ENCODE measurements at regions not wholly inside any gene's neighbourhood (a gene's known extent, or its start where the extent isn't known, plus 50 kb on each side); places are given as distances from the start of the nearest gene placed in this dataset.

DNA sequence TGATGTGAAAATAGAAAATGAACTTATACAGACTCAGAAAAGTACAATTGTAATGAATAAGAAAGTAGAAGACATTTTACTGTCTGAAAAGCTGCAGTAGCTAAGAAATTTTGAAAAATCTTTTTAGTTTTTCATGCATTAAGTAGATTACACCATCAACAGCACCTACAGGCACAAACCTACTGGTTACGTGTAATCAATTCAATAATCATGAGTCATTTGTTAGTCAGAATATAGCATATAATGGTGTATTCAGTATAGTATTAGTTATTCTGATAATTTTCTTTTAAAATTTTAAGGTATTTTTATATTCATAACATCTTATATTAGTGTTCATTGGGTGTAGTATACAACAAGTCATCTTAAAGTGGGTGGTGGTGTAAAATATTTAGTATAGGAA lies 550.5 kb upstream of the GBE1 start:
- POLR2A ChIA-PET: no interaction called here
- ATAC-seq: no peak
- no peak overlapping the region for H3K4me3 Mint-ChIP-seq
- H3K4me1 Mint-ChIP-seq (ENCODE audit: low read depth): no peaks in the 10 kb centered on the region
- no peak for DNase-seq
- peaks cover 16% of the 10 kb centered on the region for H3K9me3 Mint-ChIP-seq (ENCODE audit: insufficient read depth)
- H3K36me3 Mint-ChIP-seq (ENCODE audit: low read depth): no peaks in the 10 kb centered on the region
- CTCF ChIA-PET: no interaction called here
- H3K27me3 Mint-ChIP-seq (ENCODE audit: low read depth): no peaks in the 10 kb centered on the region
- no peak overlapping the region for H3K27ac Mint-ChIP-seq

DNA sequence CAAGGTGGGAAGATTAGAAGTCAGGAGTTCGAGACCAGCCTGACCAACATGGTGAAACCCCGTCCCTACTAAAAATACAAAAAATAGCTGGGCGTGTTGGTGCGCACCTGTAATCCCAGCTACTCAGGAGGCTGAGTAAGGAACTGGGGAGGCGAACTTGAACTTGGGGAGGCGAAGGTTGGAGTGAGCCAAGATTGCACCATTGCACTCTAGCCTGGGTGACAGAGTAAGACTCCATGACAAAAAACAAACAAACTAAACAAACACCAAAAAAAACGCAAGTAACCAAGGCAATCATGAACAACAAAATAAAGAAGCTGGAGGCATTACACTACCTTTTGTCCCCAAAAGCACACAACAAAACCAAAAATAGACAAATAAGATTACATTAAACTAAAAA lies 547.3 kb upstream of the GBE1 start:
- Mint-ChIP-seq H3K27me3 (ENCODE audit: low read depth) (no peaks in the 10 kb centered on the region), H3K36me3 (ENCODE audit: low read depth) (no peaks in the 10 kb centered on the region), H3K27ac (no peak overlapping the region), H3K4me3 (no peak overlapping the region), H3K9me3 (ENCODE audit: insufficient read depth) (peaks cover 12% of the 10 kb centered on the region), H3K4me1 (ENCODE audit: low read depth) (no peaks in the 10 kb centered on the region)
- ChIA-PET CTCF (no interaction called here), POLR2A (no interaction called here)
- ATAC-seq: no peak
- DNase-seq: no peak

DNA sequence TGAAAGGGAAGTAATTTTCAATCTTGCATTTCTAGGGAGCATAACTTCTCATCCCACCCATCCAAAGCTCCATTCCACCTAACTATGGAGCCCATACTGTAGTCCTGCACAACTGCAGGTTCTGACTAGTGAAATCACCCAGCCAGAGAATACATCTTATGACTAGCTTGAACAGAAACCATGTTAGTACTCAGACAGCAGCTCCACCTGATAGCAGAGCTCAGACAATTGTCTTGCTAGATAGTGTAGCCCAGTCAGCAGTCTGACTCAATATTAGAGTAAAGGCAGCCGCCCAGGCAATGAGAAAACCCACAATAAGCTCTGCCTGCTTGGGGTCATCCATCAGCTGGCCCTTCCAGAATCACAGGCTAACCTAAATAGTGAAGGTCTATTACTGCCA lies 544.7 kb upstream of the GBE1 start:
- ChIA-PET CTCF (no interaction called here), POLR2A (no interaction called here)
- no peaks in the 10 kb centered on the region for H3K36me3 Mint-ChIP-seq (ENCODE audit: low read depth)
- H3K4me1 Mint-ChIP-seq (ENCODE audit: low read depth): no peaks in the 10 kb centered on the region
- peaks cover 4% of the 10 kb centered on the region for H3K9me3 Mint-ChIP-seq (ENCODE audit: insufficient read depth)
- ATAC-seq (no peak), DNase-seq (no peak)
- no peak overlapping the region for H3K4me3 Mint-ChIP-seq
- no peaks in the 10 kb centered on the region for H3K27me3 Mint-ChIP-seq (ENCODE audit: low read depth)
- H3K27ac Mint-ChIP-seq: no peak overlapping the region

DNA sequence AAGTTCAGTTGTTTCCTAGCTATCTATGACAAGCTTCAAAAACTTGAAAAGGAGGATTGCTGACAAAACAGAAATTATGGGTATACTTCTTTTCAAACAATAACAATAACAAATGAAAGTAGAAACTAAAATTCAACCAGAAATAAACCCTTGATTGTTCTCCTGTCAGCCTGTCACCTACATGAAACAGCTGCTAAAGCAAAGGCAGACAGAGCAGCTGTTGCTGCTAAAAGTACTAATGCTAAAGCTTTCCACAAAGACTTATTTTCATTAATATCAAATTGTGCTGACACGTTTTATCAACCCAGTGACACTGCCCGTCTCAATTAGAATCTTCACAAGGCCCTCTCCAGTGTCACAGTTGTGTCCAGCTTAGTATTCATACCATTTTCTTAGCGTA lies 533.2 kb upstream of the GBE1 start:
- Mint-ChIP-seq H3K27me3 (ENCODE audit: low read depth) (no peaks in the 10 kb centered on the region), H3K4me3 (no peak overlapping the region)
- POLR2A ChIA-PET: no interaction called here

DNA sequence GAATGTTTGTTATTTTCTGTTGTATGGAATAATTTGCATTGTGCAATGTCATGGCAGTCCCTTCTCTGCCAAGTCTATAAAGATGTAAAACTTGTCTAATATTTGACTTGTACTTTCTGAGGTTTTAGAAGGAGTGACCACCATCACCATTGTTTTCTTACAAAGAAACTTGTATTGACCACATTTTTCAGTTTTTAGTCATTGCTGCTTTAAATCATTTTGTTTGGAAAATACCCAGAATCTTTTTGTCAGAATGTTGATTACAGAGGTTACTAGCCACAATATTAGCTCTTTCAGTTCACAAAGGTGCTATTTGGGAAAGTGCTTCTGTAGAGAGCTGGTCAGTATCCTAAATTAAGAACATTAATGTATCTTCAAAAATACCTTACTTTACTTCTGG lies 532.4 kb upstream of the GBE1 start:
- no peak overlapping the region for H3K4me3 Mint-ChIP-seq
- H3K4me1 Mint-ChIP-seq (ENCODE audit: low read depth): no peaks in the 10 kb centered on the region

More for the DNA sequence above, 533.2 kb upstream of the GBE1 start:
- CTCF ChIA-PET: no interaction called here
- Mint-ChIP-seq H3K27ac (no peak overlapping the region), H3K36me3 (ENCODE audit: low read depth) (no peaks in the 10 kb centered on the region), H3K9me3 (ENCODE audit: insufficient read depth) (peaks cover 4% of the 10 kb centered on the region), H3K4me1 (ENCODE audit: low read depth) (no peaks in the 10 kb centered on the region)
- DNase-seq (no peak), ATAC-seq (no peak)

DNA sequence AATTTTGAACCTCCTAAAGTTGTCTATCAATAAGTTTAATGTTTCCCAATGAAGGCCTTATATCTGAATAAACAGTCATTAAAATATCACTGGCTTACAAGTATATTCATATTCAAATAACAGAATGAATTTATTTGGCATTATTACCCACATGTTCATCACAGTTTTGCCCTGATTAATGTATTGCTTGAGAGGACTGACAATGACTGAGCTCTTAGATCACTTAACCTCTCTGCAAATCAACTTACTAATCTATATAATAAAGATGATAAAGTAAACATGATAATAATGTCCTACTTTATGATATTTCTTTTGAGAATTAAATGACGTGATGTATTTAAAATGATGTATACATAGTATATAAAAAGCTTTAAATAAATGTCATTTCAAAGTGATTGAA lies 532.0 kb upstream of the GBE1 start:
- Mint-ChIP-seq H3K27me3 (ENCODE audit: low read depth) (no peaks in the 10 kb centered on the region), H3K36me3 (ENCODE audit: low read depth) (no peaks in the 10 kb centered on the region), H3K9me3 (ENCODE audit: insufficient read depth) (peaks cover 4% of the 10 kb centered on the region), H3K4me3 (no peak overlapping the region), H3K4me1 (ENCODE audit: low read depth) (no peaks in the 10 kb centered on the region), H3K27ac (no peak overlapping the region)
- DNase-seq (no peak), ATAC-seq (no peak)
- POLR2A ChIA-PET: no interaction called here
- CTCF ChIA-PET: no interaction called here

More for the DNA sequence above, 532.4 kb upstream of the GBE1 start:
- Mint-ChIP-seq H3K36me3 (ENCODE audit: low read depth) (no peaks in the 10 kb centered on the region), H3K9me3 (ENCODE audit: insufficient read depth) (peaks cover 4% of the 10 kb centered on the region), H3K27me3 (ENCODE audit: low read depth) (no peaks in the 10 kb centered on the region), H3K27ac (no peak overlapping the region)
- DNase-seq (no peak), ATAC-seq (no peak)
- CTCF ChIA-PET: no interaction called here
- POLR2A ChIA-PET: no interaction called here

DNA sequence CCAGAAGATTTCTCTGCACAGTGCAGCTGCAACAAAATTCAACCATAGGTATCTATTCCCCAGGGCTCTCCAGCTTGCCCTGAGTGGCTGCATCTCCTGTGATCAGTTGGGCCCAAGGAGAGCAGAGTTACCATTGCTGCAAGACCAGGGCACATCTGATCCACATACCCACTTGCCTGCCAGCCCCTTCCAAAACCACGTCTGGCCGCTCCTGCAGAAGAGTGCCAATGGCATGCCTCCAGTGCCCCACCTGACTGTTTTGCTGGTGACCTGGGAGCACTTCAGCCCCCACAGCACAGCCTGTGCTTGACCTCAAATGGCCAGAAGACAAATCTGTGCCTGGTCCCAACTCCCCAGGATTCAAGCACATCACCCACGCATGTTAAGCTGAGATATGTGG lies 526.1 kb upstream of the GBE1 start:
- Mint-ChIP-seq H3K27me3 (ENCODE audit: low read depth) (no peaks in the 10 kb centered on the region), H3K36me3 (ENCODE audit: low read depth) (no peaks in the 10 kb centered on the region), H3K4me3 (no peak overlapping the region), H3K9me3 (ENCODE audit: insufficient read depth) (peaks cover 4% of the 10 kb centered on the region), H3K27ac (no peak overlapping the region), H3K4me1 (ENCODE audit: low read depth) (no peaks in the 10 kb centered on the region)
- DNase-seq: no peak
- no peak for ATAC-seq
- CTCF ChIA-PET: no interaction called here
- POLR2A ChIA-PET: no interaction called here

DNA sequence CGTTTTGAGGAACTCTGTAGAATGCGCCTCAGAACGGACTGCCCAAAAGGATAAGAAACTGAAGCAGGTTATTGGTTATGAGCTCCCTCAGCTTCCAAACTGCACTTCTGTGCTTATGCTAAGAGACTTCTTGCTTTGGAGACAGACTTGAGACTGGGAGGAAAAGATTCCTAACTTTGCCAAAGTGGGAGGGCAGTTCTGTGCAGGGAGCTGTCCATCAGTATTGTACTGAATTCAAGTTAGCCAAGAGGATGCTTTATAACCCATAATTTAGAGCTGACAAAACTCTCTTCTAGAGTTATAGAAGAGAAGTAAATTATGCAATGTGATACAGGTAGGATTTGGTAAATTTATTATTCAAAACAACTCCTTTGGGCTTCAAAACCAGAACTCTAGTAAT lies 519.8 kb upstream of the GBE1 start:
- Mint-ChIP-seq H3K9me3 (ENCODE audit: insufficient read depth) (no peaks in the 10 kb centered on the region), H3K27me3 (ENCODE audit: low read depth) (no peaks in the 10 kb centered on the region), H3K36me3 (ENCODE audit: low read depth) (no peaks in the 10 kb centered on the region), H3K27ac (no peak overlapping the region), H3K4me3 (no peak overlapping the region), H3K4me1 (ENCODE audit: low read depth) (no peaks in the 10 kb centered on the region)
- no peak for ATAC-seq
- DNase-seq: no peak
- POLR2A ChIA-PET: no interaction called here
- CTCF ChIA-PET: no interaction called here

DNA sequence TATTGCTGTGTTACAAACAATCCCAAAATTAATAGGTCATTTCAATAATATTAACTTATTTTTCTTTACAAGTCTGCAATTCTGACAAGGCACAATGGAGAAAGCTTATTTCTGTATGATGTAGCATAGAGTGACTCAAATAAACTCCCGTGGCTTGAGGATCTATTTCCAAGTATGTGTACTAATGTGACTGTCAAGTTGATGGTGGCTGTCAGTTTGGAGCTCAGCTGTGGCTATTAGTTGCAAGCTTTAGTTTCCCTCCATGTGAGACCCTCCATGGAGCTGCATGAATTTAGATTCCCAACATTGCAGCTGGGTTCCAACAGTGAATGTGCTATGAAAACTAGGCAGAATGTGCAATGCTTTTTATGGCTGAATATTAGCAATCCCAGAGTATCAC lies 515.5 kb upstream of the GBE1 start:
- H3K4me3 Mint-ChIP-seq: no peak overlapping the region
- DNase-seq (no peak), ATAC-seq (no peak)
- no peaks in the 10 kb centered on the region for H3K27me3 Mint-ChIP-seq (ENCODE audit: low read depth)
- H3K27ac Mint-ChIP-seq: no peak overlapping the region
- no peaks in the 10 kb centered on the region for H3K9me3 Mint-ChIP-seq (ENCODE audit: insufficient read depth)
- H3K4me1 Mint-ChIP-seq (ENCODE audit: low read depth): no peaks in the 10 kb centered on the region
- ChIA-PET CTCF (no interaction called here), POLR2A (no interaction called here)
- no peaks in the 10 kb centered on the region for H3K36me3 Mint-ChIP-seq (ENCODE audit: low read depth)

DNA sequence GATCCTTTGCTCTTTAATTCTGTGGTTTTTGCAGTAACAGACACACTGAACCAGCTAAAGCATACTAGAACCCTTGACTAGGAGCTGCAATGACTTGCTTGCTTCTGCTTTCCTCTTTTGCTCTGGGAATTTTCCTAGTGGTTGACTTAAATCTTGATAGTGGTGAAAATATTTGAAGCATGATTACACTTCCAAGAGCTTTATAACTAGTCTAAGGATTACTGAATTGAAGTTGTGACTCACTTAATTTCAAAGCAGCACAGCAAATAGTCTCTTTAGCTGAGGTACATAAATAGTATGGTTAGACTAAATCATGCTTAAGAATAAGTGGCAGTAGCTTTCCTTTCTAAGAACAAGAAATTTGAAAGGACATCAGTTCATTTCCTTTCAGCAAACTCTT lies 513.5 kb upstream of the GBE1 start:
- no peaks in the 10 kb centered on the region for H3K36me3 Mint-ChIP-seq (ENCODE audit: low read depth)
- peaks cover 12% of the 10 kb centered on the region for H3K9me3 Mint-ChIP-seq (ENCODE audit: insufficient read depth)
- POLR2A ChIA-PET: no interaction called here
- H3K4me3 Mint-ChIP-seq: no peak overlapping the region
- DNase-seq (no peak), ATAC-seq (no peak)
- H3K27ac Mint-ChIP-seq: no peak overlapping the region
- CTCF ChIA-PET: no interaction called here
- H3K27me3 Mint-ChIP-seq (ENCODE audit: low read depth): no peaks in the 10 kb centered on the region
- H3K4me1 Mint-ChIP-seq (ENCODE audit: low read depth): no peaks in the 10 kb centered on the region

DNA sequence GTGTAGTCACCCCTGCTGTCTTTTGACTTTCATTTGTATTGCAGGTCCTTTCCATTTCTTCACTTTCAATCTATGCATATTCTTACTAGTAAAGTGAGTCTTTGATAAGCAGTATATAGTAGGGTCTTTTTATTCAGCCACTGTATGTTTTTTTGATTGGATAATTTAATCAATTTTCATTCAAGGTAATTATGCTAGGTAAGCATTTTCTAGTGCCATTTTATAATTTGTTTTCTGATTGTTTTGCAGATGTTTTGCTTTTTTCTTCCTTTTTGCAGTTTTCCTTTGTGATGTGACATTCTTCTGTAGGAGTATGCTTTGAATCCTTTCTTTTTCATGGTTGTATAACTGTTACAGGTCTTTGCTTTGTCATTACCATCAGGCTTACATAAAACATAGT lies 504.3 kb upstream of the GBE1 start:
- no peaks in the 10 kb centered on the region for H3K4me1 Mint-ChIP-seq (ENCODE audit: low read depth)
- DNase-seq (no peak), ATAC-seq (no peak)
- no peaks in the 10 kb centered on the region for H3K36me3 Mint-ChIP-seq (ENCODE audit: low read depth)
- CTCF ChIA-PET: no interaction called here
- H3K27ac Mint-ChIP-seq: no peak overlapping the region
- POLR2A ChIA-PET: no interaction called here
- peaks cover 4% of the 10 kb centered on the region for H3K9me3 Mint-ChIP-seq (ENCODE audit: insufficient read depth)
- H3K27me3 Mint-ChIP-seq (ENCODE audit: low read depth): no peaks in the 10 kb centered on the region
- H3K4me3 Mint-ChIP-seq: no peak overlapping the region

DNA sequence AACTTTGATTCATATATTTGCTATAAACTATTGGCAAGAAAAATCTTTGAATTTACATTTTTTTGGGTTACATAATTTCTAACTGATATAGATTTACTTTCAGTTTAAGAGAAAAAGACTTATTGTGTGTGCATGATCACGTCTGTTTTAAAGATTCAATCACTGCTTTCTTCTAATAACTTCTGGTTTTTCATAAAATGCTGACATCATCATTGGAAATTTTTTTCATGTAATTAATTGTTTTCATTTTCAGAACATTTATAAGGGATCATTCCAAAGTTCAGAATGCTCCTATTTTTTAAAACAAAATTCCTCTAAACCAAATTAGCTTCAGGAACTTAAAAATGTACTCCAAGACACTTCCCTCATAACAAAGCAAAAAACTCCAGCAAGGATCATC lies 500.7 kb upstream of the GBE1 start:
- CTCF ChIA-PET: no interaction called here

DNA sequence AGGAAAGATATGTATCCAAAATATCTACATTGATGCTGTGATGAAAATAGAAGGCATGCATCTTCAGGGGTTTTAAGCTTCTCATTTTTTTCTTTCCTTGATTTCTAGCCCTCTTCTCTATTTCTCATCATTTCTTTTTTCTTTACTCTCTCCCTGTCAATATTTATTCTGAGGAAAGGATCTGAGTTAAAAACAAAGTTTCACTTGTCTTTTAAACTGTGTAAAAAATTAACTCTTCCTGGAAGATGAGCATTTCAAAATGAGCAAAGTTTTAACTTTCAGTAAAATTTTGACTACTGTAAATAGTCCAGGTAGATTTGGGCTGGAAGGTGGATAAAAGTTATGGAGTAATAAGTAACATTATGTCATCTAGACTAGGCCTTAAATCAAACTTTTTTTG lies 500.2 kb upstream of the GBE1 start:
- H3K9me3 Mint-ChIP-seq (ENCODE audit: insufficient read depth): no peaks in the 10 kb centered on the region
- no peaks in the 10 kb centered on the region for H3K4me1 Mint-ChIP-seq (ENCODE audit: low read depth)
- no peak overlapping the region for H3K27ac Mint-ChIP-seq
- no peaks in the 10 kb centered on the region for H3K27me3 Mint-ChIP-seq (ENCODE audit: low read depth)
- CTCF ChIA-PET: no interaction called here
- DNase-seq (no peak), ATAC-seq (no peak)
- H3K36me3 Mint-ChIP-seq (ENCODE audit: low read depth): no peaks in the 10 kb centered on the region
- H3K4me3 Mint-ChIP-seq: no peak overlapping the region
- POLR2A ChIA-PET: no interaction called here

More for the DNA sequence above, 500.7 kb upstream of the GBE1 start:
- no peaks in the 10 kb centered on the region for H3K4me1 Mint-ChIP-seq (ENCODE audit: low read depth)
- H3K4me3 Mint-ChIP-seq: no peak overlapping the region
- DNase-seq: no peak
- no peaks in the 10 kb centered on the region for H3K9me3 Mint-ChIP-seq (ENCODE audit: insufficient read depth)
- H3K27me3 Mint-ChIP-seq (ENCODE audit: low read depth): no peaks in the 10 kb centered on the region
- no peak overlapping the region for H3K27ac Mint-ChIP-seq
- POLR2A ChIA-PET: no interaction called here
- no peak for ATAC-seq
- H3K36me3 Mint-ChIP-seq (ENCODE audit: low read depth): no peaks in the 10 kb centered on the region

DNA sequence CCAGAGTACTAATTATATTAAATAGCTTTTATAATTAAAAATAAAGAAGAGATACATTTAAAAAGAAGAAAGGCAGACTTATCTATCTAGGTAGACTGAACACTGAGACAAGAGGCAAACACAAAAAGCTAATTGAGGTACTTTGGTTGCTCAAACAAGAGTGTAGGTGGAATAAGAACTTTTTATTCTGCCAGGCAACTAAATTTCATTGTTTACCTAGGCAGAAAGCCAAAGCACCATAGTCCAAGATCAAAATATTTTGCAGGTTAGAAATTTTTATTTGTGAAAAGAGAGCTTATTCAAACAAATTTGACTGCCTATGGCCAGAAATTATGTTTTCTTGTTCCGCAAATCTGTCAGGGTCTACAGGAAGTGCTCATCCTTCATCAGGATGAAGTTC lies 499.6 kb upstream of the GBE1 start:
- DNase-seq (no peak), ATAC-seq (no peak)
- no peaks in the 10 kb centered on the region for H3K9me3 Mint-ChIP-seq (ENCODE audit: insufficient read depth)
- no peak overlapping the region for H3K27ac Mint-ChIP-seq
- CTCF ChIA-PET: no interaction called here
- POLR2A ChIA-PET: no interaction called here
- no peaks in the 10 kb centered on the region for H3K36me3 Mint-ChIP-seq (ENCODE audit: low read depth)
- no peaks in the 10 kb centered on the region for H3K27me3 Mint-ChIP-seq (ENCODE audit: low read depth)
- no peak overlapping the region for H3K4me3 Mint-ChIP-seq
- no peaks in the 10 kb centered on the region for H3K4me1 Mint-ChIP-seq (ENCODE audit: low read depth)

Measured in activated CD8-positive, alpha-beta T cell treated with anti-CD3 and anti-CD28 coated beads, Interleukin-2, amount 10 ng/mL, durations not matched to agents 7 days and 5 days (primary cell).